ENCODE measurements at regions not wholly inside any gene's neighbourhood (a gene's known extent, or its start where the extent isn't known, plus 50 kb on each side); places are given as distances from the start of the nearest gene placed in this dataset.
"Not testable (repeated sequence)": the region's sequence is repeated elsewhere in the genome, so short reads cannot be mapped to it uniquely, and the experiment has no call there.

DNA sequence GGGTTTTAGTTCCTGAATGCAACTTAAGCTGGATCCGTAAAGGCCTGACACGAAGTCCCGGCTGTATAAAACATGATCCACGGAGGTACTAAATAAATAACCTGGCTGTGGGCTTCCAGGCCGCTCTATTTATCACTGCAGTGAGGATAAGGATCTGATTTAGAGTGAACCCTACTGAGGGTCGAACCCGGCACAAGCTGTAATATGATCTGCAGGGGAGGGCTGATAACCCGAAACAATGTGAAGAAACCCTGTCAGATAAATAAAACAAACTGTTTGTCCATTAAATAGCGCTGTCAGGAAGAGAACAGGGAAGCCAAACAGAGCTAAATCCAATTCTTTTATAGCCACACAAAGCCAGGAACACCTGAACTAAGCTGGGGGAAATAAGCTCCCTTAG is 375.6 kb upstream of the SALL1 start:
- Histone ChIP-seq H3K4me3 (ENCODE audit: low read length in 2 of 2) (no peak overlapping the region), H3K27me3 (ENCODE audit: insufficient read depth, low read length) (no peaks in the 10 kb centered on the region), H3K9me3 (ENCODE audit: control insufficient read depth in 1 of 2, low read length in 2 of 2) (no peaks in the 10 kb centered on the region), H3K4me1 (ENCODE audit: insufficient read depth, low read length) (no peaks in the 10 kb centered on the region), H3K36me3 (ENCODE audit: insufficient read depth, low read length) (no peaks in the 10 kb centered on the region), H3K27ac (ENCODE audit: low read depth, low read length) (no peak overlapping the region)
- intact Hi-C loops (cut with micrococcal nuclease) = no loop called here
- H3K4me1 Mint-ChIP-seq = no peaks in the 10 kb centered on the region
- peaks cover 6 to 36% (median 15%) of the 10 kb centered on the region in 8 donors for H3K9me3 Mint-ChIP-seq
- no peak overlapping the region for H3K27ac Mint-ChIP-seq
- H3K36me3 Mint-ChIP-seq = no peaks in the 10 kb centered on the region
- H3K4me3 Mint-ChIP-seq = no peak overlapping the region
- POLR2A ChIA-PET (ENCODE audit: partially characterized antibody) = no interaction called here
- H3K27me3 Mint-ChIP-seq = no peaks in the 10 kb centered on the region
- DNase-seq = no peak
- CTCF ChIA-PET (ENCODE audit: partially characterized antibody) = no interaction called here

DNA sequence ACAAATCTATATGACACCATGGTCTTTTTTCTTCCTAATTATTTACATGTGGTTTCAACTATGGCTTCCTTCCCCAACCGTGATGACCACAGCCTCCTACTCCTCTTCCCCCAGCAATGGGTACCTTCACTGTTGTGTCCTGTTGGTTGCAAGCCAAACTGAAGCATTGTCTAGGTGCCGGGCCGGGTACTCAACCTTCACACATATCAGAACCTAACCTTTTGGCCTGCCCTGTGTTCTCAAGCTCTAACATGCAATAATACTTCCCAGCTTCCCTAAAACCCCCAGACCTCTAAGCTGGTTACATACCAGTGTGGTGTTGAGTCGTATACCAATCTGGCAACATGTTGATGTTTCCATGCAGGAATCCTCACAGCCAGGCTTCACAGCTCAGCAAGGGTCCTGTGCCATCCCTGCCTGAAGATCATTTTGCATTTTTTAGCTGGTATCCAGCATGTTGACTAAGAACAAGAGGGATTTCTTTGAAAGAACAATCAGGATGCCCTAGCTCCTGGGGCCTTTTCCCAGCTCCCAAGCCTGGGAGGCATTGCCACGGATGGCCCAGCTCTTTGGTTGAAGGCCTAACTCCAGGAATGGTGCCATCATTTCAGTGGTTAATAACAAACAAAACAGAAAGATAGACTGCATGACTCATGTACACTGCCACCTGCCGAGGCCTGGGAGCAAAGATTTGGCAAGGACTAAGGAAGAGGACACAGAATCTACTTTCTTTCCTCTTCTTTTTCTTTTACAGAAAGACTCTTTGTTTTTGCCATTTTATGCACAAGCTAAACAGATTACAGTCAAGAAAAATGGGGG is 373.7 kb upstream of the SALL1 start:
- no peak overlapping the region for H3K4me3 Mint-ChIP-seq
- no peak overlapping the region for H3K4me3 ChIP-seq (ENCODE audit: low read length in 2 of 2)
- CTCF ChIA-PET (ENCODE audit: partially characterized antibody) = no interaction called here
- no peak overlapping the region for H3K27ac Mint-ChIP-seq
- H3K27me3 ChIP-seq (ENCODE audit: insufficient read depth, low read length) = no peaks in the 10 kb centered on the region
- no peak for DNase-seq
- intact Hi-C loops (cut with micrococcal nuclease) = no loop called here
- no peaks in the 10 kb centered on the region for H3K27me3 Mint-ChIP-seq
- POLR2A ChIA-PET (ENCODE audit: partially characterized antibody) = no interaction called here
- no peaks in the 10 kb centered on the region for H3K9me3 ChIP-seq (ENCODE audit: control insufficient read depth in 1 of 2, low read length in 2 of 2)
- peaks cover 3 to 48% (median 14%) of the 10 kb centered on the region in 8 donors for H3K9me3 Mint-ChIP-seq
- no peaks in the 10 kb centered on the region for H3K36me3 Mint-ChIP-seq
- no peaks in the 10 kb centered on the region for H3K4me1 ChIP-seq (ENCODE audit: insufficient read depth, low read length)
- no peaks in the 10 kb centered on the region for H3K36me3 ChIP-seq (ENCODE audit: insufficient read depth, low read length)
- H3K27ac ChIP-seq (ENCODE audit: low read depth, low read length) = no peak overlapping the region
- no peaks in the 10 kb centered on the region for H3K4me1 Mint-ChIP-seq

DNA sequence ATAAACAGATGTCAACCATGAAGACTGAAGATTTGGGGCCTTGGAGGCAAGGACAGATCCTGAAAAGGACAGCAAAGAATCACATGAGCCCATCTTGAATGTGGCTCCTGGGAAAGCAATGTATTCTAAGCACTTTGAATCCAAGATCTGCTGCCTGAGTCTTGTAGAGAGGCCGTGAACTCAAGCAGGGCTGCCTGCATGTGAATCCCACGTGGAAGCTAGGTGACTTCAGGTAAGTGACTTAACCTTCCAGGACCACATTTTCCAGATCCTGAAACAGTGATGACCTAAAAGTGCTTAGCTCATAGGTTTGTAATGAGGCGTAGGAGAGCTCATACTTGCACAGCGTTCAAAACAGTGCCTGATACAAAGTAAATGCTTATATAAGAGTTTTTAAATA is 373.0 kb upstream of the SALL1 start:
- Histone ChIP-seq H3K4me1 (ENCODE audit: insufficient read depth, low read length) (no peaks in the 10 kb centered on the region), H3K36me3 (ENCODE audit: insufficient read depth, low read length) (no peaks in the 10 kb centered on the region), H3K9me3 (ENCODE audit: control insufficient read depth in 1 of 2, low read length in 2 of 2) (no peaks in the 10 kb centered on the region), H3K27ac (ENCODE audit: low read depth, low read length) (no peak overlapping the region), H3K27me3 (ENCODE audit: insufficient read depth, low read length) (no peaks in the 10 kb centered on the region), H3K4me3 (ENCODE audit: low read length in 2 of 2) (no peak overlapping the region)
- DNase-seq = no peak
- H3K27me3 Mint-ChIP-seq = no peaks in the 10 kb centered on the region
- H3K36me3 Mint-ChIP-seq = no peaks in the 10 kb centered on the region
- CTCF ChIA-PET (ENCODE audit: partially characterized antibody) = no interaction called here
- H3K27ac Mint-ChIP-seq = no peak overlapping the region
- POLR2A ChIA-PET (ENCODE audit: partially characterized antibody) = no interaction called here
- no peaks in the 10 kb centered on the region for H3K4me1 Mint-ChIP-seq
- H3K4me3 Mint-ChIP-seq = no peak overlapping the region
- intact Hi-C loops (cut with micrococcal nuclease) = no loop called here
- H3K9me3 Mint-ChIP-seq = peaks cover 3 to 51% (median 18%) of the 10 kb centered on the region in 8 donors

DNA sequence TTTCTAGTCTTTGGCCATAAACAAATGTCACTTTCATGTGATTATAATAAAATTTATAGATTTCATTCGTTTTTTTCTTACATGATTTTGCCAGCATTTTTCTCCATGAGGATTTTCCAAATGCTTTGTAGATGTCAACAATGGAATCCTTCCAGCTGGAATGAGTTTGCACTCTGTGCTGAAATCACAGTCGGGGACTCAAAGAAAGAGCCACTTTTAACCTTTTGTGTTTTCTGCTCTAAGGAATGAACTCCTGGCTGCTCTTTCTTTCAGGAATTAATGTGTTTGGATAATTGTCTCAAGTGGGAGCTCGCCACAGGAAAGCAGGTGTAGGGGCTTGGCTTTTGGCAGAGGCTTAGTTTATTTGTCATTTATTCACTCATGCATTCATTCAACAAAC is 372.3 kb upstream of the SALL1 start:
- Mint-ChIP-seq H3K9me3 (peaks cover 3 to 52% (median 20%) of the 10 kb centered on the region in 8 donors), H3K4me3 (no peak overlapping the region), H3K27me3 (no peaks in the 10 kb centered on the region), H3K4me1 (no peaks in the 10 kb centered on the region), H3K36me3 (no peaks in the 10 kb centered on the region), H3K27ac (no peak overlapping the region)
- POLR2A ChIA-PET (ENCODE audit: partially characterized antibody) = no interaction called here
- no peak for DNase-seq
- H3K27me3 ChIP-seq (ENCODE audit: insufficient read depth, low read length) = no peaks in the 10 kb centered on the region
- intact Hi-C loops (cut with micrococcal nuclease) = no loop called here
- no peak overlapping the region for H3K4me3 ChIP-seq (ENCODE audit: low read length in 2 of 2)
- H3K4me1 ChIP-seq (ENCODE audit: insufficient read depth, low read length) = no peaks in the 10 kb centered on the region
- H3K27ac ChIP-seq (ENCODE audit: low read depth, low read length) = no peak overlapping the region
- H3K9me3 ChIP-seq (ENCODE audit: control insufficient read depth in 1 of 2, low read length in 2 of 2) = no peaks in the 10 kb centered on the region
- H3K36me3 ChIP-seq (ENCODE audit: insufficient read depth, low read length) = no peaks in the 10 kb centered on the region
- CTCF ChIA-PET (ENCODE audit: partially characterized antibody) = no interaction called here

DNA sequence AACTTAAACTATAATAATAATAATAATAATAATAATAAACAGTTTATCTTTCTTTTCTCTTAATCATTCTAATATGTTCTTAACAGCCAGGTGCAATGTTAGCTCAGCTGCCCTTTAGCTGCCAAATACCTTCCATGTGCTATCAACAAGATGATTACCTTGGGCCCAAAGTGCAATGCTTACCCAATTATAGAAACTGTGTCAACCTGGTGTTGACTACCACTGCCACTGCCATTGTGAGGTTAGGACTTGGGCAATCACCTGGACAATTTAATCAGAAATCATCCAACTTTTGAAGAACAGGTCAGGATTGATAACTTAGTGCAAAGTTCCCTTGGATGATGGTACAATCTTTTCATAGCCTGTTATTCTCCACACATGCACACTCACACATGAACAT is 371.8 kb upstream of the SALL1 start:
- Mint-ChIP-seq H3K27me3 (no peaks in the 10 kb centered on the region), H3K9me3 (peaks cover 3 to 53% (median 20%) of the 10 kb centered on the region in 8 donors), H3K4me1 (no peaks in the 10 kb centered on the region), H3K4me3 (no peak overlapping the region), H3K27ac (no peak overlapping the region), H3K36me3 (no peaks in the 10 kb centered on the region)
- intact Hi-C loops (cut with micrococcal nuclease) = no loop called here
- Histone ChIP-seq H3K36me3 (ENCODE audit: insufficient read depth, low read length) (no peaks in the 10 kb centered on the region), H3K4me1 (ENCODE audit: insufficient read depth, low read length) (no peaks in the 10 kb centered on the region), H3K9me3 (ENCODE audit: control insufficient read depth in 1 of 2, low read length in 2 of 2) (no peaks in the 10 kb centered on the region), H3K27me3 (ENCODE audit: insufficient read depth, low read length) (no peaks in the 10 kb centered on the region), H3K4me3 (ENCODE audit: low read length in 2 of 2) (no peak overlapping the region), H3K27ac (ENCODE audit: low read depth, low read length) (no peak overlapping the region)
- POLR2A ChIA-PET (ENCODE audit: partially characterized antibody) = no interaction called here
- DNase-seq = no peak
- CTCF ChIA-PET (ENCODE audit: partially characterized antibody) = no interaction called here

DNA sequence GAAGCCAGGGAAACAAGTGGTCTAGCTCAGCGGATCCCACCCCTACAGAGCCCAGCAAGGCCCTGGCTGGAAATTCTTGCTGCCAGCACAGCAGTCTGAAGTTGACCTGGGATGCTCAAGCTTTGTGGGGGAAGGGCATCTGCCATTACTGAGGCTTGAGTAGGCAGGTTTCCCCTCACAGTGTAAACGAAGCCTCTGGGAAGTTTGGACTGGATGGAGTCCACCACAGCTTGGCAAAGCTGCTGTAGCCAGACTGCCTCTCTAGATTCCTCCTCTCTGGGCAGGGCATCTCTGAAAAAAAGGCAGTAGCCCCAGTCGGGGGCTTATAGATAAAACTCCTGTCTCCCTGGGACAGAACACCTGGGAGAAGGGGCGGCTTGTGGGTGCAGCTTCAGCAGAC is 365.9 kb upstream of the SALL1 start:
- H3K4me3 ChIP-seq (ENCODE audit: low read length in 2 of 2); H3K27ac Mint-ChIP-seq; H3K27me3 Mint-ChIP-seq; H3K27me3 ChIP-seq (ENCODE audit: insufficient read depth, low read length); H3K27ac ChIP-seq (ENCODE audit: low read depth, low read length); CTCF ChIA-PET (ENCODE audit: partially characterized antibody); H3K4me1 ChIP-seq (ENCODE audit: insufficient read depth, low read length); H3K4me1 Mint-ChIP-seq; DNase-seq; H3K4me3 Mint-ChIP-seq; POLR2A ChIA-PET (ENCODE audit: partially characterized antibody); H3K36me3 ChIP-seq (ENCODE audit: insufficient read depth, low read length); H3K9me3 ChIP-seq (ENCODE audit: control insufficient read depth in 1 of 2, low read length in 2 of 2); H3K36me3 Mint-ChIP-seq; intact Hi-C loops (cut with micrococcal nuclease): not testable (repeated sequence)
- peaks cover 0 to 40% (median 18%) of the 10 kb centered on the region in 8 donors for H3K9me3 Mint-ChIP-seq

DNA sequence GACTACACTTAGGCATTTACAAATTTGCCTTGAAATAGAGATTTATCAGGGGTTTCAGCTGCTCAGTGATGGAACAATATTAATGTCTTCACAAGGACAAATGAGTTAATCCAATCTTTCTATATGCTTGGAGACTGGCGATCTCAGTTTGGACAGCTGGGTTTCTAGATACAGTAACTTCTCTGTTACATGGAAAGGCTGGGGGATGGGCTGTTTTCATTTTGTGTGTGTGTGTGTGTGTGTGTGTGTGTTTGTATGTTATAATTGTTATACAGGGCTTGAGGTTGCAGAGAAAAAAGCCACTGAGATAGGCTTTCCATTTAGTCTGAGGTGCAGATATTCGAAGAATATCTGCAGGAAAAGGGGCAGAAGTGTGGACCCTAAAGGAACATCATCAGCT is 359.3 kb upstream of the SALL1 start:
- no peaks in the 10 kb centered on the region for H3K36me3 Mint-ChIP-seq
- H3K9me3 Mint-ChIP-seq = peaks cover 6 to 34% (median 13%) of the 10 kb centered on the region in 8 donors
- CTCF ChIA-PET (ENCODE audit: partially characterized antibody) = no interaction called here
- H3K27ac Mint-ChIP-seq = no peak overlapping the region
- intact Hi-C loops (cut with micrococcal nuclease) = no loop called here
- no peaks in the 10 kb centered on the region for H3K4me1 ChIP-seq (ENCODE audit: insufficient read depth, low read length)
- H3K4me3 ChIP-seq (ENCODE audit: low read length in 2 of 2) = no peak overlapping the region
- H3K27me3 Mint-ChIP-seq = no peaks in the 10 kb centered on the region
- H3K27me3 ChIP-seq (ENCODE audit: insufficient read depth, low read length) = no peaks in the 10 kb centered on the region
- H3K9me3 ChIP-seq (ENCODE audit: control insufficient read depth in 1 of 2, low read length in 2 of 2) = no peaks in the 10 kb centered on the region
- H3K4me1 Mint-ChIP-seq = no peaks in the 10 kb centered on the region
- no peak overlapping the region for H3K27ac ChIP-seq (ENCODE audit: low read depth, low read length)
- no peaks in the 10 kb centered on the region for H3K36me3 ChIP-seq (ENCODE audit: insufficient read depth, low read length)
- H3K4me3 Mint-ChIP-seq = no peak overlapping the region
- POLR2A ChIA-PET (ENCODE audit: partially characterized antibody) = no interaction called here
- no peak for DNase-seq

DNA sequence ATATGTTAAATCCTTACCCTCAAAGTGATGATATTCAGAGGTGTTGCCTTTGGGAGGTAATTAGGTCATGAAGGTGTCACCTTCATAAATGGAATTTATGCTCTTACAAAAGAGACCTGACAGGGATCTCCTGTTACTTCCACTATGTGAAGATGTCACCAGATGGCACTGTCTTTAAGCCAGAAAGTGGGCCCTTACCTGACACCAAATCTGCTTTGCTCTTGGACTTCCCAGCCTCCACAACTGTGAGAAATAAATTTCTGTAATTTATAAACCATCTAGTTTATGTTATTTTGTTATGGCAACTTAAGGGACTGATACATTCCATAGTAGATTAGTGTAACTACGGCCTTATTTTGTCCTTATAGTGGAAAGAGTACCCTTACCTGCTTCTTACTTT is 358.3 kb upstream of the SALL1 start:
- H3K36me3 ChIP-seq (ENCODE audit: insufficient read depth, low read length) = no peaks in the 10 kb centered on the region
- no peak overlapping the region for H3K4me3 ChIP-seq (ENCODE audit: low read length in 2 of 2)
- H3K9me3 Mint-ChIP-seq = peaks cover 6 to 34% (median 12%) of the 10 kb centered on the region in 8 donors
- H3K27me3 Mint-ChIP-seq = no peaks in the 10 kb centered on the region
- no peak overlapping the region for H3K4me3 Mint-ChIP-seq
- H3K27me3 ChIP-seq (ENCODE audit: insufficient read depth, low read length) = no peaks in the 10 kb centered on the region
- H3K27ac ChIP-seq (ENCODE audit: low read depth, low read length) = no peak overlapping the region
- H3K36me3 Mint-ChIP-seq = no peaks in the 10 kb centered on the region
- H3K27ac Mint-ChIP-seq = no peak overlapping the region
- ChIA-PET CTCF (ENCODE audit: partially characterized antibody) (no interaction called here), POLR2A (ENCODE audit: partially characterized antibody) (no interaction called here)
- intact Hi-C loops (cut with micrococcal nuclease) = no loop called here
- no peaks in the 10 kb centered on the region for H3K4me1 ChIP-seq (ENCODE audit: insufficient read depth, low read length)
- H3K9me3 ChIP-seq (ENCODE audit: control insufficient read depth in 1 of 2, low read length in 2 of 2) = no peaks in the 10 kb centered on the region
- no peaks in the 10 kb centered on the region for H3K4me1 Mint-ChIP-seq
- DNase-seq = no peak

All from CD4-positive, alpha-beta memory T cell (primary cell).